ENCODE measurements at regions not wholly inside any gene's neighbourhood (a gene's known extent, or its start where the extent isn't known, plus 50 kb on each side); places are given as distances from the start of the nearest gene placed in this dataset.
"Not testable (repeated sequence)": the region's sequence is repeated elsewhere in the genome, so short reads cannot be mapped to it uniquely, and the experiment has no call there.

DNA sequence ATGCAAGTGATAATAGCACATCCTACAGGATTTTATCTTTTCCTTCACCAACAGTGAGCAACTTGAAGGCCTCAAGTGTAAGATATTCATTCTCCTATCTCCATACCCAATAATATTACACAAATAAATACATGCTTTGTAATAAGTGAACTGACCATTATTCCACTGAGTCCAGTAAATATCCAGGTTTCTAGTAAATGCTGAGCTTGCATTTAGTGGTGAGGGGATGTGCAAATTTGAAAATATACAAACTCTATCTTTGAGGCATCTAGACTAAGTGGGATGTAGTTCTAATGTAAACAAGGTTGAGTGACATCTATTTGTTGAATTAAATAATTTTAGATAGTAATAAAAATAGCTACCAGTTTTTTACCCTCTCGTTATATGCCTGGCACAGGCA lies 587.6 kb upstream of the IL12A start:
- DNase-seq: no peak

GRCh38 chr3:159409711-159410110 lies 578.9 kb upstream of the IL12A start:
- DNase-seq: not testable (repeated sequence)

DNA sequence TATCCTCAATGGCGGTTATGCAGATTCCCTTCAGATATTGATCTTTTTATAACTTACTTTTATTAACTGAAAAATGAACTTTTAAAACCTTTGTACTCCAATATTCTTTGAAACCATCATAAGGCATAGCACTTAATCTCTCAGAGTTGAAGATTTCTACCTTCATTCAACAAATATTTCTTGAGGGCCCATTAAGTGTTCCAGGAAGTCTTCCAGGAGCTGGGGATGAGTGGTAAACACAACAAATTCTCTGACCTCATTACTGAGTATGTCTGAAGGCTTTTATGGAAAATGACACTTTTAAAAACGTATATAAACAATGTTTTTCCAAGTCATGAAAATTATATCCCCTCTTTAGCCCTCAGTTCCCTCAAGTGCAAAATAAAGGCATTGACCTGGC lies 575.3 kb upstream of the IL12A start:
- DNase-seq: no peak

DNA sequence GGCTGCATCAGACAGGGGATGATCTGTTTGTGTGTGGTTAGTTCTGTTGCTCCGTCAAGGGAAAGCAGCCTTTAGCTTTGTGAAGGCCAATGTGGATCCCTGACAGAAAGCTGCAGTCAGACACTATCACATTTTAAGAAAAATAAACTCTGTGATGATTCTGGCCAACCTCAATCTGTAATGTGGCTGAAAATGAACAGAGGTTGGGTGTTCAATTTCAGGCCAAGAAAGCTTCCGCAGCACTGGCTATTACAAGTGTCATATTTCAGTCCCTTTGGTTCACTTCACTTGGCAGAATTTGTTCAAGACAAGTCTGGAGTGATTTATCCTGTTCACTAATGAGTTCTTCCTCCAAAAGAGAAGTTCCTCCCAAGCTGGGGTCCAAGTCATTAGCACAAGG lies 571.8 kb upstream of the IL12A start:
- DNase-seq: no peak

DNA sequence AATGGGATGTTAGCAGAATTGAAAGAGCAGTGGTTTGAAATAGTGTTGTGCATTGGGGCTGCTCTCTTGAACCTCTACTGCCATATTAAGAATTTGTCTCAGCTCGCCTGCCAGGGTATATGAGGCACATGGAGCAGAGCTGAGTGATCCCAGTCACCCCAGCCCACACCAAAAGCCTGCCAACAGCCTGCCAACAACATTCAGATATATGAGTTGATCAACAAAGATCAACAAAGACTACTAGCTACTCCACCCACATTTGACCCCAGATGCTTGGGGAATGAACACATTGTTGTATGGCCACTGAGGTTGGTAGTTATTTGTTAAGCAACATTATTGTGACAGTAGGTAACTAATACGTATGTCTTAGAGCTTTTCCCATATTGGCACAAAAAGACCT lies 570.9 kb upstream of the IL12A start:
- DNase-seq: no peak

GRCh38 chr3:159418571-159419526 lies 569.8 kb upstream of the IL12A start:
- DNase-seq: no peak

DNA sequence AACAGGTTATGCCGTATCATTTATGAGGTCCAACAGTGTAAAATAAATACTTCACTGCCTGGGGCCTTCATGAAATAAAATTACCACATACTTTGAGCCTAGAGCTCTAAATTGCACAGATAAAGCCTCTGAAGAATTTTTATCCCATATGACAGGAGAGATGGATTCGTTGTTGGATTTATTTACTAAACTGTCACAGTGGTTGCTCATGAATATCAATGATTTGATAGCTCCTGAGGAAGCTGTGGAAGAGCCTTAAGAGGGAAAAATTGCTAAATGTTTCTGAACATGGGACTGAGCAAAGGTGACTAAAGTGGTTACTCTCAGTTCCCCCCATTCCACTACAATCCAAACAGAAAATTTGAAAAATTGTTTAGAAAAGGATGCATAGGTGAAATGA lies 558.9 kb upstream of the IL12A start:
- no peak for DNase-seq

DNA sequence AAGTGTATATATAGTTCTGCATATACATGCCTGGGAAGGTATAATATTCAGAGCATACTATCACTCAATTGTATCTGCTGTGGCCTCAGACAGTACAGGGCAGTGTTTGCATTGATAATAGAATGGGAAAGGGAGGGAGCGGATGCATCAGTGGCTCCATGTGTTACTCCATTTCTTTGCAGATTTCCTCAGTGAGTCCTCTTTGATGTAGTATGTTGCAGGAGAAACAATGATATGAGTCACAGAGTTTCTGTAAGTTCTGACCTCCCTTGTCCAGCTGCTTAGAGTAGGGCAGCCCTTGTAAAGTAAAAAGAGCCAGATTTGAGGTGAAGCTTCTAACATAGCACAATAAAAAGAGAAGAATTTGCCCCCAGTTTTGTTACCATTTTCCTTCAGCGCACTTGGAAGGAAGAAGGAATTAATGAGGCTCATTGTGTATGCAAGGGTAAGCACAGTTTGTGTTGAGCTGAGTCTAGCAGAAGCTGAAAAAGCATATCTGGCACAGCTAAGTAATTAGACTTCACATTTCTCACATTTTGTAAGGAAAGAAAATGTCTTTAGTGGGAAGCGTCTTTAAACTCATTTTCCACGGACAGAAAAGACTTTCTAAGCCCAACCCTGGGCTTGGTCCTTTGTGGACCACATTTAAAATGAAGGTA lies 555.8 kb upstream of the IL12A start:
- peak in 2 of 14 donors; percentile 8 to 25 for DNase-seq

DNA sequence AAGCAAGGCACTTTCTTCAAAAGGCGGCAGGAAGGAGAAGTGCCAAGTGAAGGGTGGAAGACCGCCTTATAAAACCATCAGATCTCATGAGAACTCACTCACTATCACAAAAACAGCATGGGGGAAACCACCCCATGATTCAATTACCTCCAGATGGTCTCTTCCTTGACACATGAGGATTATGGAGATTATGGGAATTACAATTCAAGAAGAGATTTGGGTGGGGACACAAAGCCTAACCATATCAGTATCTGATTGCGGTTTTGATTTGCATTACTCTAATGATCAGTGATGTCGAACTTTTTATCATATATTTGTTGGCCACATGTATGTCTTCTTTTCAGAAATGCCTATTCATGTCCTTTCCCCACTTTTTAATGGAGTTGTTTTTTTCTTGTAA lies 549.3 kb upstream of the IL12A start:
- DNase-seq: no peak

DNA sequence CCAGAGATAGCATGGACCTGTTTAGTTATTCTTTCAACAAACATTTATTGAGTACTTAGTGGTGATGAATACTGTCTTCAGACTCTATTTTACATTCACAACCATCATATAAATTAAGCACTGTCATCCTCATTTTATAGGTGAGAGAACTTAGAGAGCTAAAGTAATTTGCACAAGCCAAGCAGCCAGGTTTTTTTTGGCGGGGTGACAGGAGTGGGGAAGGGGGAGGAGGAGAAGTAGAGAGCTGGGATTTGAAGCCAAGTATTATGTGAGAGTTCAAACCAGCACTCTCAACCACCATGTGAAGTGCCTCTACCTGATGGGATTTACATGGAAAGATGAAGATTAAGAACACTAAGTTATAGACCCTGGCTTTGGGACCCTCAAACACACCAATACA lies 547.4 kb upstream of the IL12A start:
- no peak for DNase-seq

DNA sequence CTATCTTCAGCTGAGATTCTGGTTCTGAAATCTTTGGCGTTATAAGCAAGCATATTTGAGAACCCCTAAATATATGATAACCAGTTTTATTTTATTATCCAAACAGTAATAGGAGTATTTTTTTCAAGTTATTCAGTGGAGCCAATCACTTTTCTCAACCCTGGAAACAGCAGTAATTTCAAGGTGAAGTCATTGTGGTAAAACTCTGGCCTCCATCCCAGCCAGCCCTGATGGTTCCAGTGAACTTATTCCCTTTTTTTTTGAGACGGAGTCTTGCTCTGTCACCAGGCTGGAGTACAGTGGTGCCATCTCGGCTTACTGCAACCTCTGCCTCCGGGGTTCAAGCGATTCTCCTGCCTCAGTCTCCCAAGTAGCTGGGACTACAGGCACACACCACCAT lies 545.4 kb upstream of the IL12A start:
- no peak for DNase-seq

GRCh38 chr3:159447841-159448240 lies 540.8 kb upstream of the IL12A start:
- no peak for DNase-seq

DNA sequence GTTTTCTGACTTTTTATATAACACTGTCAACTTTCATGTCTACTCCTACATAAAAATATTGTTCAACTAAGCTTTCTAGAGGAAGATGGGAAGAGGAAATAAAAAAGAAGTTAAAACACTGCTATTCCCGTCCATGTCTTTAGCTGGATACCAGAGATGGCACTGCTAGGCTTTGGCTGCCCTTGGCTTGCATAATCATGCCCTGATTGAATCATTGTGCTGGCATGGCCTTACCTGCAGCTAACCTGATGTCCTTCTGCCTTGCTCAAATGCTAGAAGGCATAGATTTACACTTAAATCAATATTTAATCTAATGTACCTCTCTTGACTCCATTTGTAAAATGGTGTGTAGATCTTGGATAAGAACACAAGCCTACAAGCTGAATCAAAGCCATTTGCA lies 539.7 kb upstream of the IL12A start:
- no peak for DNase-seq

DNA sequence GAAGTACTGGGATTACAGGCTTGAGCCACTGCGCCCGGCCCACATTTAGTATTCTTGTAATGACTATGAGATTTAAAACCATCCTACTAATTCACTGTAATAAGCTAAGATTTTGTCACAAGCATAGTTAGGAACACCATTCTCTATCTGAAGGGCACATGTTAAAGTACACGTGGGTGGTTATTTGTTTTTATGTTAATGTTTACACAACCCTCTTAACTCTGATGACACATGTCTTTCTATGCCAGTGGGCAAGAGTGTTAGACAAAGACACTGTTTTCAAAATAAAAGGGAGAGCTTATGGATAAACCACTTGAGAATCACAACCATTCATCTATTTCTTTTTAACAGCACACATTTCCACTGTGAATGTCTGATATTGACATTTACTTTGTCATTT lies 537.6 kb upstream of the IL12A start:
- DNase-seq: no peak

GRCh38 chr3:159451482-159451881 lies 537.2 kb upstream of the IL12A start:
- no peak for DNase-seq

GRCh38 chr3:159453036-159453435 lies 535.6 kb upstream of the IL12A start:
- DNase-seq: no peak

GRCh38 chr3:159453945-159454344 lies 534.7 kb upstream of the IL12A start:
- DNase-seq: no peak

DNA sequence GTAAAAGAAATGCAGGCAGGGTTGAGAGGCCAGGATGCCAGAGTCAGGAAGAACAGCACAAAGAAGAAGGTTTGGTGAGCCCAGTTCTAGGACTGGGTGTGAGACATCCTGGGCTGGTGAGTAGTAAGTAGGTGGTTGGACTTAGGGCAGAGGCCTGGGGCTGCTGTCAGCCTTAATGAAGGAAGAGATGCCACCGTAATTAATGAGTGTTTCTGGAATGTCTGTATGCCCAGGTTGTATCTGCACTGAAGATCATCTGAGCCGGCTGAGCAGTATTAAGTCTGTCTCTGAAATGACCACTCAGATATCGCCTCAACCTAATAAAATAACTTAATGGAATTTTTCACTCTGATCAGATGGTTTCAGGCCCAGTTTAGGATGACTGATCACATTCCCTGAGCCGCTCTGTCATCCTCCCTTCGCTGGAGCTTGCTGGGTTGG lies 532.9 kb upstream of the IL12A start:
- no peak for DNase-seq

DNA sequence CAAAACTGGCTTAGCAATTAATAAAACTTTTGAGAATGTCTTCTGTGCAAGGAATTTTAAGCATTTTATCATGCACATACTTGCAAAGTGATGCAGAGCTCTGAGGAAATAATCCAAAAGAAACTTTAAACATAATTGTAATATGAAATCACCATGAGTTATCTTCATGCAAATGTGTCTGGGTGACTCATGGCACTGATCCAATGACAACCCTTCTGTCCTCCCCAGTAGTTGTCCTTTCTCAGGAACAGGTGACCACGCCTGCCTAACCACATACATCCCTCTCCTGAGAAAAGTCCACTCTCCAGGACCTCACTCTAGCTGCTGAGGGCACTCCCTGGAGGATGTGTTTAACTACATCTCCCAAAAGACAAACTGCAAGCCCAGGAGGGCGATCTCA lies 530.6 kb upstream of the IL12A start:
- no peak for DNase-seq

DNA sequence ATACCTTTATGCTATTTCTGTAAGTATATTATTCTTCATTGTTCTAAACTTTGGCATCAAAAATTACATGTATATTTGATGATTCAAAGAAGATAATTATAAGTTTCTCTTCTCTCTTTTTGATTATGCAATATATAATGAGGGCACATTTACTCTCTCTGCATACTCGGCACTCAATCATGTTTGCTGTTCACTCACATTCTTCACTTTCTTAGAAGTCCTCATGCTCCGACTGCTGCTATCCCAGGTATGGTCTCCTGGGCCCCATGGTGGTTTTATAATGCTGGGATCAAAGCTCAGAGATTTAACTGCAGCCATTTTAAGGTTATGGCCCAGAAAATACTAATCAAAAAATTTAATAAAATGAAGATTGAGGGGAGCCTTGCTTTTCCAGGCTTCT lies 529.7 kb upstream of the IL12A start:
- no peak for DNase-seq

DNA sequence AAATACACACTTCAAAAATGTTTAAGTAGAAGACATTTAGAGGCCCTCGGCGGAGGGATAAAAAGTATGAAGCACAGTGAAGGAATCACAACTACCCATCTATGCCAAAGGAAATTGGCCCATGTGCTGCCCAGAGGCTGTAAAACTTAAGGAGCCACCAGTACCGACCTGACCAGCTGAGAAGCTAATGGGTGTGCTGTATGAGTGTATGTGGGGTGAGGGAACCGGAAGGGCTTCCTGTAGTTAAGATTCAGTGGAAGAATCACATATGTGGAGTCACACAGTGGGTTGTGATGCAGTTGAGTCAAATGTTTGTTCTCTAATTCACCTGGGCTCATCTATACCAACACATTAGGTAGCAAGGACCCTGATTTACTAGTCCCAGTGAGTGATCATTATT lies 516.0 kb upstream of the IL12A start:
- no peak for DNase-seq

GRCh38 chr3:159473206-159473605 lies 515.4 kb upstream of the IL12A start:
- DNase-seq: no peak

- no peak for DNase-seq
Observed at GRCh38 chr3:159480046-159480445, 508.6 kb upstream of the IL12A start.

Data from C1 segment of cervical spinal cord (tissue), 14 donors.